K562 (cell line): ENCODE measurements at regions not wholly inside any gene's neighbourhood (a gene's known extent, or its start where the extent isn't known, plus 50 kb on each side); places are given as distances from the start of the nearest gene placed in this dataset.

Experiments used
- ATAC-seq: fragments of 200-7000 bp; cut with Tn5 transposase; 3 replicates; pipeline ENCODE4 v1.9.1; 2020; ENCODE audit warnings: moderate library complexity
- BruUV-seq: library from RNA; stranded (reverse); fragments of 400-500 nt; replicated peaks from 2 replicates; lab custom pipeline; 2021; lab: Mats Ljungman, UMichigan
- CTCF ChIA-PET: fragments of 300-600 bp; formaldehyde crosslinking; extraction: SDS; loops from one replicate; lab custom pipeline; 2021; ENCODE audit warnings: low intra/inter-chr PET ratio; lab: Yijun Ruan, JAX
- POLR2A ChIA-PET: fragments of 300-600, 350-650 bp; sonication (Branson Sonifier 250); formaldehyde crosslinking; extraction: SDS; loops from one replicate; lab custom pipeline; 2021; ENCODE audit warnings: antibody characterized with exemption, inconsistent platforms; lab: Yijun Ruan, JAX
- DNase-seq, 4 experiments: peaks; one replicate each; pipeline versions ENCODE4 v3.0.0 to v3.0.0-alpha.2; 2011 to 2018; ENCODE audit warnings: low spot score in 3 of 4, mixed read lengths in 3 of 4; ENCODE audit errors: extremely low read depth in 1 of 4
- FAIRE-seq: peaks from 2 replicates; lab custom pipeline; 2011; peaks lifted over from hg19 to GRCh38; lab: Jason Lieb, UNC
- H2AFZ ChIP-seq: 2 replicates; pipeline ENCODE4 v1.6.0; 2011; ENCODE audit warnings: low read depth, low read length, control low read depth, inconsistent platforms
- H3K27ac ChIP-seq: fragments of 200-600 bp; 3 replicates; pipeline ENCODE4 v1.8.0; 2011; ENCODE audit warnings: low read depth, mild to moderate bottlenecking, control low read depth, inconsistent platforms, low read length, moderate library complexity, mixed read lengths; ENCODE audit errors: extremely low read depth
- H3K27me3 ChIP-seq, 2 experiments: fragments of 300-600 bp in 1 of 2; 2 replicates in 1 of 2; 3 replicates in 1 of 2; pipeline versions ENCODE4 v1.6.0 to v1.8.0; 2011; ENCODE audit warnings: inconsistent platforms in 2 of 2, low read length in 2 of 2, mild to moderate bottlenecking in 1 of 2, mixed read lengths in 1 of 2, moderate library complexity in 1 of 2; ENCODE audit not compliant: control insufficient read depth in 2 of 2, insufficient read depth in 2 of 2
- H3K36me3 ChIP-seq: fragments of 300-600 bp; 3 replicates; pipeline ENCODE4 v1.8.0; 2011; ENCODE audit warnings: mild to moderate bottlenecking, low read length, inconsistent platforms; ENCODE audit not compliant: control insufficient read depth, insufficient read depth
- H3K4me1 ChIP-seq, 2 experiments: fragments of 200-600 bp in 1 of 2; replicated peaks in 1 of 2; 2 replicates in 1 of 2; 3 replicates in 1 of 2; pipeline versions ENCODE4 v1.5.1 to v1.8.0; 2011; ENCODE audit warnings: inconsistent platforms in 2 of 2, low read length in 2 of 2, mild to moderate bottlenecking in 1 of 2, mixed read lengths in 1 of 2, moderate library complexity in 1 of 2; ENCODE audit not compliant: control insufficient read depth in 2 of 2, insufficient read depth in 2 of 2
- H3K4me2 ChIP-seq: 2 replicates; pipeline ENCODE4 v1.6.1; 2011; ENCODE audit warnings: low read length, control low read depth, inconsistent platforms, mixed read lengths; ENCODE audit not compliant: insufficient read depth
- H3K4me3 ChIP-seq: fragments of 200-600 bp; sonication (generic), shearing (Covaris generic); 2 replicates; pipeline ENCODE4 v1.5.1; 2016; ENCODE audit warnings: control low read depth, inconsistent platforms
- H3K79me2 ChIP-seq: fragments of 200-600 bp; 3 replicates; pipeline ENCODE4 v1.8.0; 2011; ENCODE audit warnings: low read length, inconsistent platforms; ENCODE audit not compliant: control insufficient read depth, insufficient read depth
- H3K9ac ChIP-seq, 2 experiments: 2 replicates each; pipeline versions ENCODE4 v1.6.0 to v1.6.1; 2011; ENCODE audit warnings: low read depth in 2 of 2, low read length in 2 of 2, control low read depth in 1 of 2, inconsistent platforms in 1 of 2, mild to moderate bottlenecking in 1 of 2, mixed read lengths in 1 of 2; ENCODE audit not compliant: insufficient read depth in 1 of 2
- H3K9me1 ChIP-seq: one replicate; pipeline ENCODE4 v1.6.0; 2011; ENCODE audit warnings: inconsistent platforms, mild to moderate bottlenecking, low read length, moderate library complexity; ENCODE audit not compliant: control insufficient read depth, insufficient read depth
- H3K9me3 ChIP-seq: replicated peaks from 2 replicates; pipeline ENCODE4 v1.5.1; 2011; ENCODE audit warnings: low read depth, low read length, inconsistent platforms; ENCODE audit not compliant: control insufficient read depth, insufficient read depth
- H4K20me1 ChIP-seq: replicated peaks from 2 replicates; pipeline ENCODE4 v1.6.1; 2011; ENCODE audit warnings: low read length, inconsistent platforms, mixed read lengths; ENCODE audit not compliant: control insufficient read depth, insufficient read depth
- HDAC2 ChIP-seq: fragments of 450-650 bp; IDR thresholded peaks from 2 replicates; pipeline ENCODE4 v1.6.1; 2016; ENCODE audit warnings: mild to moderate bottlenecking
- KDM2B ChIP-seq: fragments of 250-450 bp; sonication (Bioruptor Pico); IDR thresholded peaks from 2 replicates; pipeline ENCODE4 v1.8.0; 2021; ENCODE audit warnings: mild to moderate bottlenecking, moderate library complexity
- MGA ChIP-seq: fragments of 450-650 bp; IDR thresholded peaks from 2 replicates; pipeline ENCODE4 v1.6.1; 2016; ENCODE audit warnings: mild to moderate bottlenecking, moderate library complexity
- MTA3 ChIP-seq: fragments of 450-650 bp; formaldehyde crosslinking; IDR thresholded peaks from 2 replicates; pipeline ENCODE4 v1.6.1; 2017; ENCODE audit warnings: mild to moderate bottlenecking, borderline replicate concordance
- WGBS: fragments of 100-300 bp; shearing (Covaris generic); methylation state at CpG from one replicate; pipeline ENCODE4 v1.1.6; 2016; ENCODE audit warnings: low coverage, mixed read lengths; ENCODE audit not compliant: insufficient coverage; ENCODE audit errors: missing lambda C conversion rate; 5-methylcytosine and 5-hydroxymethylcytosine counted together
- in situ Hi-C: fragments of 300-500 bp; cut with MboI; formaldehyde crosslinking; loops from 4 replicates; pipeline ENCODE4 v1.15.0; 2018; ENCODE audit warnings: inconsistent platforms, mixed read lengths
- intact Hi-C: fragments of 100-400 bp; cut with micrococcal nuclease; formaldehyde crosslinking; loops from 2 replicates; pipeline ENCODE4 v1.14.2; 2022

DNA sequence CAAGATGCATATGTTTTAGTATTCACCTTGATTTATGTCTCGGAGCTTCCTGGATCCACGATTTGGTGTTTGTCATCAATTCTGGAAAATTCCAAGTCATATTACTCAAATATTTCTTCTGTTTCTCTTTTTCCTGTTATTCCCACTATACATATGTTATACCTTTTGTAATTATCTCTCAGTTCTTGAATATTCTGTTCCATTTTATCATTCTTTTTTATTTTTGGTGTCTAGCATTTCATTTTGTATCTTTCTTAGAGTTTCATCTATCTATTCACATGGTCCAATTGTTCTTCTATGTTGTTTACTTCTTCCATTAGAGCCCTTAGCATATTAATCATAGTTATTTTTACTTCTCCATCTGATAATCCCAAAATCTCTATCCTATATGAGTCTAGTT lies 637.8 kb upstream of the GRAMD2B start:
- ChIA-PET POLR2A (no interaction called here), CTCF (no interaction called here)
- intact Hi-C loops (no loop called here), in situ Hi-C loops (no loop called here)
- BruUV-seq, result no TSS peak
- Histone ChIP-seq H3K36me3 (no peaks in the 10 kb centered on the region), H3K27me3 (no peaks in the 10 kb centered on the region), H3K9ac (no peak overlapping the region), H3K4me3 (no peak overlapping the region), H2AFZ (no peak overlapping the region), H4K20me1 (no peaks in the 10 kb centered on the region), H3K9me1 (no peaks in the 10 kb centered on the region), H3K9me3 (0 out of 2 replicates have a peak, but pooled peaks cover 2% of the 10 kb centered on the region), H3K4me2 (no peak overlapping the region), H3K4me1 (no peaks in the 10 kb centered on the region), H3K27ac (no peak overlapping the region), H3K79me2 (no peaks in the 10 kb centered on the region)
- DNase-seq (no peak), FAIRE-seq (no peak), ATAC-seq (no peak)
- 0% methylated on average over 2 of the region's 2 CpGs for WGBS
- no peak for TF ChIP-seq HDAC2

DNA sequence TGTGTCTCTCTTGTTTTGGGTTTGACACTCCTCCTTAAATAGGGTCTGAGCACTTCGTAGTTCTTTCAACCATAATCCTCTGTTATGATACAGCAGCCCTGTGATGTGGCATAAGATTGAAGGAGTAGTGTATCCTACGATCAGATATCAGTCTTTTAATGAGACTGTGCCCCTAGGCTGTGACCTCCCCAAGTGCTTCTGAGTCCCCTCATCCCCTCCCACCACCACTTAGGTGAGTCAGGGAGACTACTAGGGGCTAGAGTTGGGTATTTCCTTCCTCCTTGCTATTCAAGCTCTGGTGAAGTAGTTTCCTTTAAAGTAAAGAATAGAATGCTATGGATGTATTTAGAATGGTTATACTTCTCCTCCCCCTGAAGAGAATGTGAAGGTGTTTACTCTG lies 637.2 kb upstream of the GRAMD2B start:
- no peak overlapping the region for H3K27ac ChIP-seq
- intact Hi-C loops (no loop called here), in situ Hi-C loops (no loop called here)
- no peak for FAIRE-seq
- no peak for ATAC-seq
- H2AFZ ChIP-seq, result no peak overlapping the region
- no peak overlapping the region for H3K4me2 ChIP-seq
- no peaks in the 10 kb centered on the region for H3K4me1 ChIP-seq
- H3K79me2 ChIP-seq, result no peaks in the 10 kb centered on the region
- CTCF ChIA-PET, result no interaction called here
- no peaks in the 10 kb centered on the region for H3K9me1 ChIP-seq
- DNase-seq, result no peak
- H3K9me3 ChIP-seq, result 0 out of 2 replicates have a peak, but pooled peaks cover 2% of the 10 kb centered on the region
- WGBS, result 0% methylated on average over 2 of the region's 2 CpGs
- H3K36me3 ChIP-seq, result no peaks in the 10 kb centered on the region
- H3K4me3 ChIP-seq, result no peak overlapping the region
- no peak overlapping the region for H3K9ac ChIP-seq
- H3K27me3 ChIP-seq, result no peaks in the 10 kb centered on the region
- BruUV-seq, result no TSS peak
- no peaks in the 10 kb centered on the region for H4K20me1 ChIP-seq
- POLR2A ChIA-PET, result no interaction called here
- TF ChIP-seq KDM2B, result no peak
- no peak for TF ChIP-seq MTA3
- no peak for TF ChIP-seq MGA
